ENCODE measurements at regions not wholly inside any gene's neighbourhood (a gene's known extent, or its start where the extent isn't known, plus 50 kb on each side); places are given as distances from the start of the nearest gene placed in this dataset.

- 84 to 90% methylated on average over 10 of the region's 10 CpGs for WGBS, 2 donors
- no peaks in the 10 kb centered on the region for H3K36me3 ChIP-seq
- H3K9me3 ChIP-seq, result no peaks in the 10 kb centered on the region
- intact Hi-C loops (cut with DNase I), result no loop called here
- DNase-seq, result no peak
- no peak overlapping the region for H3K27ac ChIP-seq
- TF ChIP-seq POLR2A (IDR thresholded peaks at IDR 0.05) (no peak), EP300 (IDR thresholded peaks at IDR 0.05) (no peak), POLR2AphosphoS5 (IDR thresholded peaks at IDR 0.05) (no peak), CTCF (IDR thresholded peaks at IDR 0.05) (no peak)
- H3K4me1 ChIP-seq, result no peaks in the 10 kb centered on the region
- no peak overlapping the region for H3K4me3 ChIP-seq
- no peaks in the 10 kb centered on the region for H3K27me3 ChIP-seq
These were observed 67.5 kb downstream of the PSMG1 start for GRCh38 chr21:39115576-39116235.

GRCh38 chr21:39114871-39115575, 68.2 kb downstream of the PSMG1 start:
- no peak for DNase-seq
- no peak overlapping the region for H3K27ac ChIP-seq
- no peaks in the 10 kb centered on the region for H3K27me3 ChIP-seq
- TF ChIP-seq POLR2A (IDR thresholded peaks at IDR 0.05) (no peak), POLR2AphosphoS5 (IDR thresholded peaks at IDR 0.05) (no peak), CTCF (IDR thresholded peaks at IDR 0.05) (no peak), EP300 (IDR thresholded peaks at IDR 0.05) (no peak)
- no peak overlapping the region for H3K4me3 ChIP-seq
- WGBS, 2 donors, result 81 to 85% methylated on average over 11 of the region's 11 CpGs
- H3K36me3 ChIP-seq, result no peaks in the 10 kb centered on the region
- no peaks in the 10 kb centered on the region for H3K4me1 ChIP-seq
- intact Hi-C loops (cut with DNase I), result no loop called here
- no peaks in the 10 kb centered on the region for H3K9me3 ChIP-seq

- H3K9me3 ChIP-seq, result no peaks in the 10 kb centered on the region
- H3K27ac ChIP-seq, result no peak overlapping the region
- 75 to 84% methylated on average over 6 of the region's 6 CpGs for WGBS, 2 donors
- H3K36me3 ChIP-seq, result no peaks in the 10 kb centered on the region
- no peak for TF ChIP-seq CTCF (IDR thresholded peaks at IDR 0.05)
- TF ChIP-seq POLR2AphosphoS5 (IDR thresholded peaks at IDR 0.05), result no peak
- TF ChIP-seq POLR2A (IDR thresholded peaks at IDR 0.05), result no peak
- TF ChIP-seq EP300 (IDR thresholded peaks at IDR 0.05), result no peak
- intact Hi-C loops (cut with DNase I), result no loop called here
- no peaks in the 10 kb centered on the region for H3K4me1 ChIP-seq
- H3K27me3 ChIP-seq, result no peaks in the 10 kb centered on the region
- DNase-seq, result no peak
- H3K4me3 ChIP-seq, result no peak overlapping the region
These were observed 71.2 kb downstream of the PSMG1 start for GRCh38 chr21:39111931-39112550.

GRCh38 chr21:39110431-39110830, 72.8 kb downstream of the PSMG1 start:
- H3K9me3 ChIP-seq, result no peaks in the 10 kb centered on the region
- WGBS, 2 donors, result 76 to 80% methylated on average over 4 of the region's 4 CpGs
- TF ChIP-seq EP300 (IDR thresholded peaks at IDR 0.05) (no peak), CTCF (IDR thresholded peaks at IDR 0.05) (no peak), POLR2A (IDR thresholded peaks at IDR 0.05) (no peak), POLR2AphosphoS5 (IDR thresholded peaks at IDR 0.05) (no peak)
- intact Hi-C loops (cut with DNase I), result no loop called here
- no peak for DNase-seq
- H3K4me1 ChIP-seq, result peaks cover 0 to 4% (median 0%) of the 10 kb centered on the region in 4 donors
- H3K27me3 ChIP-seq, result no peaks in the 10 kb centered on the region
- no peaks in the 10 kb centered on the region for H3K36me3 ChIP-seq
- H3K27ac ChIP-seq, result no peak overlapping the region
- H3K4me3 ChIP-seq, result no peak overlapping the region

Data from sigmoid colon (tissue), 6 donors.